Hematopoietic multipotent progenitor cell treated with erythropoietin and hydrocortisone succinate and interleukin-3 and kit ligand, for 4 days (in vitro differentiated cells): ENCODE measurements at regions not wholly inside any gene's neighbourhood (a gene's known extent, or its start where the extent isn't known, plus 50 kb on each side); places are given as distances from the start of the nearest gene placed in this dataset.

Experiments used
- DNase-seq: peaks from one replicate; pipeline ENCODE4 v3.0.0-alpha.2; 2015

DNA sequence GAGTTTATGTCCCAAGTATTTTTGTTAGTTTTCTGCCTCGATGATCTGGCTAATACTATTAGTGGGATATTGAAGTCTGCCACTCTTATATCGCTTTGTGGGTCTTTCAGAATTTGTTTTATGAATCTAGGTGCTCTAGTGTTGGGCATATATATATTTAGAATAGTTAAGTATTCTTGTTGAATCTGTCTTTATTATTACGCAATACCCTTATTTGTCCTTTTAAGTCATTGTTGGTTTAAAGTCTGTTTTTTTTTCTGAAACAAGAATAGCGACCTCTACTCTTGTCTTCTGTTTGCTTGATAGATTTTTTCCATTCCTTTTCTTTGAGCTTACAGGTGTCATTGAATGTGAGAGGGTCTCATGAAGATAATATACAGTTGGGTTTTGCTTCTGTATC, 239.0 kb downstream of the ASCL1 start:
- no peak for DNase-seq

DNA sequence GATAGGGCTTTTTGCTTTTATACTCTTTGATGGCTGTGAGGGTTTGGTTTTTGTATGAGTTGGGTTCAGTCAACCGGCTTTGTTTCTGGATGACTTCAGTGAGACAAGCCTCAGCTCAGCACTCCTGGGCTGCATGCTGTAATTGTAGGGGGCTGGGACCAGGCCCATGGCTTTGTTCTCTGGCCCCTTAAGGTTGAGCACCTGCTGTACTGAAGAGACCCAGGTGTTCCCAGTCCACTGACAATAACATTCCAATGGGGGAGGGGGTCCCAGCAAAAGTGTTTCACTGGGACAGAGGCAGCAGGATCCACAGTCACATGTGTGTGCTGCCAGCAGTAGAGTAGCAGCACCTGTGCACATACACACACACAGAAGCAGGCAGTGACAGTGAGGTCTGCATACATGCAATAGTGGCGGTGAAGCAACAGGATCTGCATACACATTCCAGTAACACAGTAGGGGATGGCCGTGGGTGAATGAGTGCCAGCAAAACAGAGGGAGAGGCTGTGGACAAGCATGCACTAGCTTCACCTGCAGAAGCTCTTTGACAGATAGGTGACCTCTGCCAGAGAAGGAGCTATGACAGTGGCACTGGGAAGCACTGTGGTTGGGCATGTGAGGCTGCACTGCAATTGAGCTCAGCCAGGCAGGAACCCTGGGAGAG, 240.4 kb downstream of the ASCL1 start:
- no peak for DNase-seq

- DNase-seq = no peak
Measured at GRCh38 chr12:103198499-103198898, 241.0 kb downstream of the ASCL1 start.

DNA sequence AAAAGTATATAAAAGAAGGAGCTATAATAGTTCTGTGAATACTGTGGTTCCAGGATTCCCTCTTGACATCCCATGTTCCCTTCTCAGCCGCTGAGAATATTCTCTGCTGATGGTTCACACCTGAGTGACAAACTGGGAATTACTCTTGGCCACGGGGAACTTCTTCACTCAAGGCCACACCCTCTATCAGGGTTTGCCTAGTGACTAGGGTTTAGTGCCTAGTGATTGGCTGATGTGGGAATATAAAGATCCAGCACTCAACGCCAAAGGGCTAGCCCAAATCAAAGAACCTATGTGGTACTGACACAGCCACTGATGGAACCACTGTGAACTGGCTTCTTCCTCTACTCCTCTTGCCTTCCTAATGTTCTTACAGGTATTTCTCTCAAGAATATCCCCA, 248.4 kb downstream of the ASCL1 start:
- DNase-seq = no peak

- DNase-seq = no peak
Measured at GRCh38 chr12:103207936-103208335, 250.5 kb downstream of the ASCL1 start.

GRCh38 chr12:103241184-103241583, 254.6 kb downstream of the C12orf42 start:
- no peak for DNase-seq

DNA sequence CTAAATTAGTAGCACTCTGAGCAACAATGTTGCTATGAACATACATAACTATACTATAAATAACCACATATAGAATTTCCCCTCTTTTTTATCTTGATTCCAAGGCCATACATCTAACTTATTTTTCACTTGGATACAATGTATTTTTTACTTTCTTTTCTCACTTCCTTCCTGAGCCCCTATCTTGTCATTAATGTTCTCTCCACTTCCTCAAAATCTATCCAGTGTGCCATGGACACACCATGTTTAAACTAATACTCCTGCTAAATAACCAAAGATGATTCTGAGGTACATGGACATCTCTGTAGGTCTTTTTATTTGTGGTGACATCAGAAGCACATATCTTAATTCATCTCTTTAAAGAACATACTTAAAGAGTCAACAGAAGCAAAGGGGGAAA, 251.2 kb downstream of the C12orf42 start:
- DNase-seq = no peak

- no peak for DNase-seq
Measured at GRCh38 chr12:103247531-103247930, 248.2 kb downstream of the C12orf42 start.

DNA sequence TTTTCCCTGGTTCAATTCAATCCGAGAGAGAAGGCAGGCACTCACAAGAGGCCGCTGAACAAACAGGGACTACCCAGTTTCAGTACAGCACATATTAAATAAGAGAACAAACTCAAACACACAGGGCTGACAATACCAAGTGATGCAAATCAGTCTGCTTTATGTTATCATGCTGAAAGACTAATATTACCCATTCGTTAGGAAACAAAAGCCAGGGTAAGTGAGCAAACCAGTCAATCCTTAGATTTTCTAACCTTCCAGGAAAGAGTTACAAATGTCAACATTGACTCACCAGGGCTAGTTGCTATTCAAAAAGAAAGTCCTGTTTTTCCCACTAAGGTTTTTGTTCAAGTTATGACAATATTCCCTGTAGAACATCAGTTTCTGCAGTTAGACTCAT, 246.2 kb downstream of the C12orf42 start:
- no peak for DNase-seq

DNA sequence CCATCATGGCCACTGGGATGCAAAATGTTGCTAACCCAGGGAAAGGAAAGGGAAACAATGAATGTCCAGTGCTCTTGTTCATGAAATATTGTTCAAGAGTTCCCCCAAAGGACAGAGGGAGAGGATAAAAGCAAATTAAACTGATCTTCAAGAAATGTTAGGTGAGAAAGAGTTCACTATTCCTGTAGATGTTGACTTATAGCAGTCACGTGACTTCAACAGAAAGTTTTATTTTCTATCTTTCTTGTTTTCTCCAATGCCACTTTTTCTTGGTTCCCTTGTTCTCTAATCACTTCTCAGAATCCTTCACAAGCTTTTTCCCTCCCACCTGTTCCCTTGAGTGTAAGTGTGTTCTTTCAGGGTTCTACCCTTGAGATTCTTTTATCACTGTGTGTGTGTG, 245.3 kb downstream of the C12orf42 start:
- no peak for DNase-seq
